ENCODE measurements at regions not wholly inside any gene's neighbourhood (a gene's known extent, or its start where the extent isn't known, plus 50 kb on each side); places are given as distances from the start of the nearest gene placed in this dataset.

GRCh38 chr10:18793951-18794350 lies 134.7 kb downstream of the ARL5B start:
- peaks cover 0 to 16% (median 0%) of the 10 kb centered on the region in 5 donors for H3K4me1 ChIP-seq (ENCODE audit: control insufficient read depth in 5 of 5, insufficient read depth in 5 of 5, low read length in 5 of 5)
- H3K27ac ChIP-seq (ENCODE audit: low read depth in 1 of 2, low read length in 1 of 2): no peak overlapping the region
- no peaks in the 10 kb centered on the region for H3K36me3 ChIP-seq (ENCODE audit: control insufficient read depth in 4 of 4, insufficient read depth in 4 of 4, low read length in 4 of 4)
- TF ChIP-seq, protein P1, sequence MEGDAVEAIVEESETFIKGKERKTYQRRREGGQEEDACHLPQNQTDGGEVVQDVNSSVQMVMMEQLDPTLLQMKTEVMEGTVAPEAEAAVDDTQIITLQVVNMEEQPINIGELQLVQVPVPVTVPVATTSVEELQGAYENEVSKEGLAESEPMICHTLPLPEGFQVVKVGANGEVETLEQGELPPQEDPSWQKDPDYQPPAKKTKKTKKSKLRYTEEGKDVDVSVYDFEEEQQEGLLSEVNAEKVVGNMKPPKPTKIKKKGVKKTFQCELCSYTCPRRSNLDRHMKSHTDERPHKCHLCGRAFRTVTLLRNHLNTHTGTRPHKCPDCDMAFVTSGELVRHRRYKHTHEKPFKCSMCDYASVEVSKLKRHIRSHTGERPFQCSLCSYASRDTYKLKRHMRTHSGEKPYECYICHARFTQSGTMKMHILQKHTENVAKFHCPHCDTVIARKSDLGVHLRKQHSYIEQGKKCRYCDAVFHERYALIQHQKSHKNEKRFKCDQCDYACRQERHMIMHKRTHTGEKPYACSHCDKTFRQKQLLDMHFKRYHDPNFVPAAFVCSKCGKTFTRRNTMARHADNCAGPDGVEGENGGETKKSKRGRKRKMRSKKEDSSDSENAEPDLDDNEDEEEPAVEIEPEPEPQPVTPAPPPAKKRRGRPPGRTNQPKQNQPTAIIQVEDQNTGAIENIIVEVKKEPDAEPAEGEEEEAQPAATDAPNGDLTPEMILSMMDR (IDR thresholded peaks at IDR 0.05; ENCODE audit: control extremely low read depth, extremely low read depth): no peak
- 42 to 61% methylated on average over 3 of the region's 3 CpGs for WGBS, 2 donors
- H3K27me3 ChIP-seq (ENCODE audit: control insufficient read depth in 3 of 3, insufficient read depth in 3 of 3, low read length in 2 of 3): no peaks in the 10 kb centered on the region
- peaks cover 0 to 4% (median 0%) of the 10 kb centered on the region in 4 donors for H3K9me3 ChIP-seq (ENCODE audit: control insufficient read depth in 4 of 4, insufficient read depth in 3 of 4, low read length in 3 of 4)
- ATAC-seq (ENCODE audit: insufficient read depth, low FRiP score) (no peak), DNase-seq (peak in 2 of 3 donors; percentile 69 to 78)
- no peak overlapping the region for H3K9ac ChIP-seq (ENCODE audit: insufficient read depth in 1 of 2, low read length in 2 of 2)
- H3K4me3 ChIP-seq: no peak overlapping the region

DNA sequence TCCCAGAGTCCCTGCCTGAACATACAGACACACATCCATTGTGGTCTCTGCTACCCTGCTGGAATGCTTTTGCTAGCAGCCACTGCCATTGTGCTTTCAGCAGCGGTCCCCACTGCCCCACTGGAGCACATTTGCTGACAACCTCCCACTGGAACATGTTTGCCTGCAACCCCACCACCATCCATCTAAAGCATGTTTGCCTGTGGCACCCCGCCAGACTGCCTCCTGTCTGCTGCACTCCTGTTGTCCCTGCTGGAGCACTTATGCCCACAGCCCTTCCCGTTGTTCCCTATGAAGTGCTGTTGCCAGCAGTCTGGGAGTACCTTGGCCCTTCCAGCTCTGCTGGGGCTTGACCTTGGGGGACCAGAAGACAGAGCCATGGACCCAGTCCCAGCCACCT lies 136.3 kb downstream of the ARL5B start:
- no peak overlapping the region for H3K9ac ChIP-seq (ENCODE audit: insufficient read depth in 1 of 2, low read length in 2 of 2)
- no peak overlapping the region for H3K4me3 ChIP-seq
- ATAC-seq (ENCODE audit: insufficient read depth, low FRiP score) (no peak), DNase-seq (no peak)
- H3K36me3 ChIP-seq (ENCODE audit: control insufficient read depth in 4 of 4, insufficient read depth in 4 of 4, low read length in 4 of 4): no peaks in the 10 kb centered on the region
- WGBS, 2 donors: 83 to 88% methylated on average over 3 of the region's 3 CpGs
- no peak overlapping the region for H3K27ac ChIP-seq (ENCODE audit: low read depth in 1 of 2, low read length in 1 of 2)
- TF ChIP-seq, protein P1 (IDR thresholded peaks at IDR 0.05; ENCODE audit: control extremely low read depth, extremely low read depth): no peak
- H3K9me3 ChIP-seq (ENCODE audit: control insufficient read depth in 4 of 4, insufficient read depth in 3 of 4, low read length in 3 of 4): peaks cover 0 to 4% (median under 1%) of the 10 kb centered on the region in 4 donors
- H3K4me1 ChIP-seq (ENCODE audit: control insufficient read depth in 5 of 5, insufficient read depth in 5 of 5, low read length in 5 of 5): peaks cover 0 to 16% (median 0%) of the 10 kb centered on the region in 5 donors
- H3K27me3 ChIP-seq (ENCODE audit: control insufficient read depth in 3 of 3, insufficient read depth in 3 of 3, low read length in 2 of 3): no peaks in the 10 kb centered on the region

GRCh38 chr10:18797286-18797685 lies 138.1 kb downstream of the ARL5B start:
- H3K9me3 ChIP-seq (ENCODE audit: control insufficient read depth in 4 of 4, insufficient read depth in 3 of 4, low read length in 3 of 4): peaks cover 0 to 4% (median 1%) of the 10 kb centered on the region in 4 donors

More at GRCh38 chr10:18797286-18797685, 138.1 kb downstream of the ARL5B start:
- H3K27ac ChIP-seq (ENCODE audit: low read depth in 1 of 2, low read length in 1 of 2): no peak overlapping the region
- H3K4me3 ChIP-seq: no peak overlapping the region
- no peaks in the 10 kb centered on the region for H3K27me3 ChIP-seq (ENCODE audit: control insufficient read depth in 3 of 3, insufficient read depth in 3 of 3, low read length in 2 of 3)
- H3K36me3 ChIP-seq (ENCODE audit: control insufficient read depth in 4 of 4, insufficient read depth in 4 of 4, low read length in 4 of 4): no peaks in the 10 kb centered on the region
- peaks cover 0 to 16% (median 0%) of the 10 kb centered on the region in 5 donors for H3K4me1 ChIP-seq (ENCODE audit: control insufficient read depth in 5 of 5, insufficient read depth in 5 of 5, low read length in 5 of 5)
- TF ChIP-seq, protein P1 (IDR thresholded peaks at IDR 0.05; ENCODE audit: control extremely low read depth, extremely low read depth): no peak
- no peak overlapping the region for H3K9ac ChIP-seq (ENCODE audit: insufficient read depth in 1 of 2, low read length in 2 of 2)
- WGBS, 2 donors: 85 to 92% methylated on average over 3 of the region's 3 CpGs
- no peak for ATAC-seq (ENCODE audit: insufficient read depth, low FRiP score)
- DNase-seq: no peak

All from lung (tissue), 11 donors.